HG03571 (cell line): ENCODE measurements at regions not wholly inside any gene's neighbourhood (a gene's known extent, or its start where the extent isn't known, plus 50 kb on each side); places are given as distances from the start of the nearest gene placed in this dataset.

Experiments used
- ATAC-seq: cut with Tn5 transposase; IDR thresholded peaks from one replicate; pipeline ENCODE4 v1.9.1; 2021; ENCODE audit not compliant: unreplicated experiment

- ATAC-seq: no peak
Observed at GRCh38 chr2:121038891-121039616, 245.9 kb downstream of the TFCP2L1 start.

DNA sequence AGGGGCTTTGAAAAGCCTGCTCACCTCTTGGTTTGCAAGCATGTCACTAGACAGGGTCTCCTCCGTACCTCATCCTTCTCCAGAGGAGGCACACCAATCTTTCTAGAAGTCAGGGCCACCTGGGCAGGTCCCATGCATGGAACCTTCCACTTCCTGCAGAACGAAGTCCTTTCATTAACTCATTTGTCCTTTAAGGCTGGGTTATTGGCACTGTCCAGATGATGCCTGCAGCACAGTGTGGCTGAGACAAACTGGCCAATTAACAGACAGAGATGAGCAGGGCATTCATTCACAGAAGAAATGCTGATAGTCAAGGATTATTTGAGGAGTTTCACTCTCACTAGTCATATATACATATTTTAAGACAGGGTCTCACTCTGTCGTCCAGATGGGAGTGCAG, 245.3 kb downstream of the TFCP2L1 start:
- no peak for ATAC-seq

DNA sequence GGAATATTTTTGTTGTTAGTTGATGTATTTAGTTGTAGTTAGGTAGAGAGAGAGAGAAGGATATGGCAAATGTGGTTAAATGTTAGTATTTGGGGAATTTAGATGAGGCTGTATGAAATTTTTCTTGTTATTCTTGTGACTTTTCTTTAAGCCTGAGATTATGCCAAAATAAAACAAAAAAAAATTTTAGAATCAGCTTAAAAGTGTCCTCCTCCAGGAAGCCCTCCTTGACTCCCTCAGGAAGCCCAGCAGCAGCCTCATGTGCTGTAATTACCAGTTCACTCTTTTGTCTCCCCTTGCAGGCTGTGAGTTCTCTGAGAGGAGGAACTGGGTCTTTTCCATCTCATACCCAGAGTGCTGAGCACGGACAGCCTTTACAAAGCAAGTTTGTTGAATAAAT, 243.5 kb downstream of the TFCP2L1 start:
- no peak for ATAC-seq

GRCh38 chr2:121043061-121043826, 241.8 kb downstream of the TFCP2L1 start:
- ATAC-seq: no peak

- no peak for ATAC-seq
Observed at GRCh38 chr2:121043827-121044222, 241.2 kb downstream of the TFCP2L1 start.

- ATAC-seq: no peak
Observed at GRCh38 chr2:121044412-121044811, 240.6 kb downstream of the TFCP2L1 start.

GRCh38 chr2:121045245-121045644, 239.8 kb downstream of the TFCP2L1 start:
- no peak for ATAC-seq

GRCh38 chr2:121046335-121046734, 238.7 kb downstream of the TFCP2L1 start:
- no peak for ATAC-seq

- ATAC-seq: no peak
Observed at GRCh38 chr2:121047383-121047782, 237.6 kb downstream of the TFCP2L1 start.

- no peak for ATAC-seq
Observed at GRCh38 chr2:121049131-121049530, 235.9 kb downstream of the TFCP2L1 start.

DNA sequence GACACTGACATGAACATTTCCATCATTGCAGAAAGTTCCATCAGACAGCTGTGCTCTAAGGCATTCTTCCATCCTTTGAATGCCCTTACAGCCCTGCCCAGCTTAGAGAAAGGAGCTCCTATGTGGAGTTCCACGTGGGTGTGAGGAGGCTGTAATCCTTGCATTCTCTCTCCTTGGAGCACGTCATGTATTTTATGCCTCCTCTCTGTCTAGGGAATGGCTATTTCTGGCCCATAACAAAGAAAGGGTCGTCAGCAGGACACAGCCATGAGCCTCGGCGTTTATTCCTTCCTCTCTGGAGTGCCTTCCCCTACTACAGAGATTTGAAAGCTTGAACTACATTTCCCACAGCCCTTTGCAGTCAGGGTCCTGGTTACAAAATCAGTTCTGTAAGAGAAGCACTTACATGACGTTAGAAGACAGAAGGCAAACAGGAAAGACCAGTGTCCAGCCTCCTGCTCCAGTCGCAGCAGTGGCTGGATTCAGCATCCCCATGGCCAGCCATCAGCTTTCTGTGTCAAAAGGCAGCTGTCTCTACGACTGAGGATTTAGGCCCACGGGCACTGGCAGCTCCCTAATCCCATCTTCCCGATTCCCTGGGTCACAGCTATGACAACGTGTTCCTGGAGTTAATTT, 234.9 kb downstream of the TFCP2L1 start:
- no peak for ATAC-seq

GRCh38 chr2:121051311-121051710, 233.7 kb downstream of the TFCP2L1 start:
- no peak for ATAC-seq

- no peak for ATAC-seq
Observed at GRCh38 chr2:121052023-121052422, 233.0 kb downstream of the TFCP2L1 start.

GRCh38 chr2:121052521-121052920, 232.5 kb downstream of the TFCP2L1 start:
- no peak for ATAC-seq

- no peak for ATAC-seq
Observed at GRCh38 chr2:121055088-121055487, 229.9 kb downstream of the TFCP2L1 start.

DNA sequence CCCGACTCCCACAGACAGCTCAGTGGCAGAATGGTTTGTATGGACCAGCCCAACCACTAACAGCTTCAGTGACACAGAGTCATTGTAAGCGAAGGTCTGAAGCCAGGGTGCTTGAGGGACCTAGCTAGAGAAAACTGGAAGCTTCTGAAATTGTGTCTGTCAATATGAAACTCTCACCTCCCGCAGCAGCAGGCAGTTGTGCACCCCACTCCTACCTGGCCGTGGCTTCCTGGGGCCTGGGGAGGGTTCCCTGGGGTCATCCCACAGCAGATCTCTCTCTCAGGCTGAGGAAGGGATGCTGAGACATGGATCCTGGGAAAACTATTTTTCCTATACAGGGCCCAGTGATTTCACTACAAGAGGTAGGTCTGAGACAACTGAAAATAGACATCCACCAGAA, 229.5 kb downstream of the TFCP2L1 start:
- ATAC-seq: no peak

GRCh38 chr2:121058852-121059558, 226.0 kb downstream of the TFCP2L1 start:
- no peak for ATAC-seq

GRCh38 chr2:121059651-121060649, 225.1 kb downstream of the TFCP2L1 start:
- ATAC-seq: no peak

GRCh38 chr2:121061633-121062032, 223.4 kb downstream of the TFCP2L1 start:
- no peak for ATAC-seq

GRCh38 chr2:121063471-121063870, 221.5 kb downstream of the TFCP2L1 start:
- no peak for ATAC-seq
